PC-3 (cell line): ENCODE measurements at regions not wholly inside any gene's neighbourhood (a gene's known extent, or its start where the extent isn't known, plus 50 kb on each side); places are given as distances from the start of the nearest gene placed in this dataset.

Source experiments
- CTCF ChIP-seq: fragments of 300-600 bp; sonication (generic); conservative IDR thresholded peaks from 2 replicates; pipeline ENCODE4 v1.5.1; 2017; ENCODE audit warnings: antibody characterized with exemption, low read depth, mild to moderate bottlenecking, low read length
- EZH2 ChIP-seq: fragments of 300-600 bp; sonication (generic); IDR thresholded peaks from one replicate; pipeline ENCODE4 v1.6.1; 2017; ENCODE audit warnings: antibody characterized with exemption, mild to moderate bottlenecking, low read length; ENCODE audit not compliant: unreplicated experiment
- EZH2phosphoT487 ChIP-seq: fragments of 300-600 bp; sonication (generic); IDR thresholded peaks from 2 replicates; pipeline ENCODE4 v1.6.1; 2018; ENCODE audit warnings: mild to moderate bottlenecking, antibody characterized with exemption, low read length, borderline replicate concordance

- TF ChIP-seq CTCF (no peak), EZH2 (no peak), EZH2phosphoT487 (no peak)
Observed at GRCh38 chr3:1728510-1728909, 370.2 kb upstream of the CNTN4 start.
